NT2/D1 (cell line): ENCODE measurements at regions not wholly inside any gene's neighbourhood (a gene's known extent, or its start where the extent isn't known, plus 50 kb on each side); places are given as distances from the start of the nearest gene placed in this dataset.

Experiments used
- DNase-seq: peaks from one replicate; pipeline ENCODE4 v3.0.0-alpha.2; 2011; ENCODE audit warnings: low read depth, low spot score
- H3K27me3 ChIP-seq: 2 replicates; pipeline ENCODE4 v1.6.0; 2011; ENCODE audit warnings: mild to moderate bottlenecking; ENCODE audit not compliant: insufficient read length, insufficient read depth
- H3K36me3 ChIP-seq: 2 replicates; pipeline ENCODE4 v1.6.1; 2011; ENCODE audit warnings: mild to moderate bottlenecking, low read length, mixed read lengths; ENCODE audit not compliant: insufficient read depth, insufficient read length
- H3K4me1 ChIP-seq: 2 replicates; pipeline ENCODE4 v1.5.1; 2011; ENCODE audit not compliant: insufficient read depth, insufficient read length
- H3K4me3 ChIP-seq: 2 replicates; pipeline ENCODE4 v1.5.1; 2011; ENCODE audit warnings: low read depth; ENCODE audit not compliant: insufficient read length
- H3K9ac ChIP-seq: 2 replicates; pipeline ENCODE4 v1.6.0; 2011; ENCODE audit warnings: low read depth; ENCODE audit not compliant: insufficient read length
- H3K9me3 ChIP-seq: 2 replicates; pipeline ENCODE4 v1.5.1; 2011; ENCODE audit warnings: mild to moderate bottlenecking, low read length; ENCODE audit not compliant: insufficient read depth
- SUZ12 ChIP-seq: IDR thresholded peaks from 2 replicates; pipeline ENCODE4 v1.6.1; 2011; ENCODE audit not compliant: insufficient read length, insufficient read depth; ENCODE audit errors: extremely low read depth
- YY1 ChIP-seq: IDR thresholded peaks from 2 replicates; pipeline ENCODE4 v1.6.1; 2011; ENCODE audit not compliant: insufficient read length, insufficient read depth
- ZNF274 ChIP-seq: IDR thresholded peaks from 2 replicates; pipeline ENCODE4 v1.6.1; 2011; ENCODE audit warnings: mild to moderate bottlenecking, low read depth, low read length

GRCh38 chr3:168436245-168436724, 340.6 kb upstream of the GOLIM4 start:
- no peak overlapping the region for H3K4me3 ChIP-seq
- H3K36me3 ChIP-seq: no peaks in the 10 kb centered on the region
- no peaks in the 10 kb centered on the region for H3K9me3 ChIP-seq
- no peaks in the 10 kb centered on the region for H3K27me3 ChIP-seq
- no peak for TF ChIP-seq SUZ12
- TF ChIP-seq ZNF274: no peak
- TF ChIP-seq YY1: no peak
- no peaks in the 10 kb centered on the region for H3K4me1 ChIP-seq
- no peak overlapping the region for H3K9ac ChIP-seq
- DNase-seq: no peak

GRCh38 chr3:168431491-168431890, 335.8 kb upstream of the GOLIM4 start:
- DNase-seq: no peak
- H3K4me1 ChIP-seq: no peaks in the 10 kb centered on the region
- no peak for TF ChIP-seq ZNF274
- TF ChIP-seq SUZ12: no peak
- no peak for TF ChIP-seq YY1
- H3K9me3 ChIP-seq: no peaks in the 10 kb centered on the region
- H3K27me3 ChIP-seq: no peaks in the 10 kb centered on the region
- H3K36me3 ChIP-seq: no peaks in the 10 kb centered on the region
- H3K4me3 ChIP-seq: no peak overlapping the region
- no peak overlapping the region for H3K9ac ChIP-seq

DNA sequence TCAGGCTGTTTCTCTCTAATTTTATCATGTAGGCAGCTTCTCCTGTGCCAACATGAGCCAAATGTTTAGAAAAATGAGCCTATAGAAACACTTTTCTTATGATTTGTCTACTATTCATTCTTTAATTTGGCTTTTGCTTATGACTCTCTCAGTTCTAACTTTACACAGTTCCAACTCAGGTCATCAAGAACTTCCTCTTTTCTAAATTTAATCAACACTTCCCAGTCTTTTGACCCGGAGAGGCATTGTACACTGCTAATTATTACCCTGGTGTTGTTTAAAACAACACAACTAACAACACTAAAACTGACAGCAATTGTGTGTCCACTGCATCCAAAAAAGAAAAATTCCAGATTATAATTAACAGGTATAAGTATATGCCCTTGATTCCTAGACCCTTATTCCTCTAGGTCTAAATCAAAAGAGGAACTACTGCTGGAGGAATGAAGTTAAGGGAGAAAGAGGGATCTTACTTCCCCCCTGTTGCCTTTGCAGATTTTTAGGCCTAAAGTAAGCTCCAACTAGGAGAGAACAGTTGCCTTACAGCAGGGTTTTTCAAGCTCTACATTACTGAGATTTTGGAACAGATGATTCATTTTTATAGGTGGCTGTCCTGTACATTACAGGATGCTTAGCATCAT, 332.2 kb upstream of the GOLIM4 start:
- Histone ChIP-seq H3K9me3 (no peaks in the 10 kb centered on the region), H3K27me3 (no peaks in the 10 kb centered on the region), H3K4me1 (no peaks in the 10 kb centered on the region), H3K9ac (no peak overlapping the region), H3K36me3 (no peaks in the 10 kb centered on the region), H3K4me3 (no peak overlapping the region)
- TF ChIP-seq SUZ12 (no peak), ZNF274 (no peak), YY1 (no peak)
- DNase-seq: no peak

GRCh38 chr3:168427156-168427555, 331.4 kb upstream of the GOLIM4 start:
- no peak overlapping the region for H3K9ac ChIP-seq
- no peak overlapping the region for H3K4me3 ChIP-seq
- no peaks in the 10 kb centered on the region for H3K36me3 ChIP-seq
- H3K4me1 ChIP-seq: no peaks in the 10 kb centered on the region
- no peak for DNase-seq
- H3K9me3 ChIP-seq: no peaks in the 10 kb centered on the region
- no peaks in the 10 kb centered on the region for H3K27me3 ChIP-seq
- TF ChIP-seq SUZ12 (no peak), ZNF274 (no peak), YY1 (no peak)

GRCh38 chr3:168425936-168426595, 330.3 kb upstream of the GOLIM4 start:
- Histone ChIP-seq H3K9ac (no peak overlapping the region), H3K27me3 (no peaks in the 10 kb centered on the region), H3K9me3 (no peaks in the 10 kb centered on the region), H3K4me1 (no peaks in the 10 kb centered on the region), H3K4me3 (no peak overlapping the region), H3K36me3 (no peaks in the 10 kb centered on the region)
- TF ChIP-seq YY1 (no peak), ZNF274 (no peak), SUZ12 (no peak)
- DNase-seq: no peak

- no peak for TF ChIP-seq YY1
- no peak for TF ChIP-seq SUZ12
- no peak for TF ChIP-seq ZNF274
- H3K9me3 ChIP-seq: no peaks in the 10 kb centered on the region
- no peak overlapping the region for H3K4me3 ChIP-seq
- no peaks in the 10 kb centered on the region for H3K36me3 ChIP-seq
- DNase-seq: no peak
- no peaks in the 10 kb centered on the region for H3K27me3 ChIP-seq
- H3K4me1 ChIP-seq: no peaks in the 10 kb centered on the region
- H3K9ac ChIP-seq: no peak overlapping the region
These were observed 328.5 kb upstream of the GOLIM4 start for GRCh38 chr3:168424059-168424734.

DNA sequence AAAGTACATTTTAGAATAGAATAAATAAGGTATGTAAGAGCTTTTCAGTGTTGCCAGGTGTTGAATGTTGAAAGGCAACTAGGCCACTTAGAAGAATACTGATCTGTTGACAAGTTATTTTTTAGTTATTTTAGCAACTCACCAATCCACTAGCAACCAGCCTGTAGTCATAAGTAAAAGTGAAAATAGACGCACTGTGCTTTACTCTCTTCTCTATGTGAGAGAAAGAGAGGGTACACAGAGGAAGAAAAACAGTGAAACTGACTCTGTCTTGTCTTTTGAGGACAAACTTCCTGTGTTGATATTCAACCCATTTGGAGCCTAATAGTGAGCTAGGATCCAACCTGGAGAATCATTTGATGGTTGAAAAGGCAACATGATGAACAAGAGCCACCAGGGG, 327.1 kb upstream of the GOLIM4 start:
- no peaks in the 10 kb centered on the region for H3K27me3 ChIP-seq
- no peak for DNase-seq
- TF ChIP-seq SUZ12: no peak
- no peak for TF ChIP-seq ZNF274
- TF ChIP-seq YY1: no peak
- H3K9ac ChIP-seq: no peak overlapping the region
- H3K4me3 ChIP-seq: no peak overlapping the region
- H3K9me3 ChIP-seq: no peaks in the 10 kb centered on the region
- no peaks in the 10 kb centered on the region for H3K36me3 ChIP-seq
- no peaks in the 10 kb centered on the region for H3K4me1 ChIP-seq
